ENCODE measurements at regions not wholly inside any gene's neighbourhood (a gene's known extent, or its start where the extent isn't known, plus 50 kb on each side); places are given as distances from the start of the nearest gene placed in this dataset.
"Not testable (repeated sequence)": the region's sequence is repeated elsewhere in the genome, so short reads cannot be mapped to it uniquely, and the experiment has no call there.

GRCh38 chr17:70920416-70920815 is 751.1 kb downstream of the KCNJ2 start:
- H3K4me3 Mint-ChIP-seq, result no peak overlapping the region
- no peaks in the 10 kb centered on the region for H3K36me3 Mint-ChIP-seq (ENCODE audit: low read depth)
- intact Hi-C loops (cut with DNase I, micrococcal nuclease), result no loop called here
- no peaks in the 10 kb centered on the region for H3K4me1 Mint-ChIP-seq
- ATAC-seq (no peak), DNase-seq (no peak)
- POLR2A ChIA-PET, result no interaction called here
- H3K27me3 Mint-ChIP-seq, result no peaks in the 10 kb centered on the region
- H3K9me3 Mint-ChIP-seq (ENCODE audit: low read depth), result peaks cover 16% of the 10 kb centered on the region
- CTCF ChIA-PET, result no interaction called here
- H3K27ac Mint-ChIP-seq, result no peak overlapping the region

GRCh38 chr17:70922268-70922667 is 752.9 kb downstream of the KCNJ2 start:
- Mint-ChIP-seq H3K27me3 (no peaks in the 10 kb centered on the region), H3K36me3 (ENCODE audit: low read depth) (no peaks in the 10 kb centered on the region), H3K9me3 (ENCODE audit: low read depth) (peaks cover 9% of the 10 kb centered on the region), H3K4me3 (no peak overlapping the region), H3K4me1 (no peaks in the 10 kb centered on the region), H3K27ac (no peak overlapping the region)
- CTCF ChIA-PET, result no interaction called here
- DNase-seq (no peak), ATAC-seq (no peak)
- intact Hi-C loops (cut with DNase I, micrococcal nuclease), result no loop called here
- POLR2A ChIA-PET, result interaction anchor here (0.7 kb wide), 1 partner anchor 15 kb away, joined by 3 read pairs; no protein-coding TSS in a partner anchor

GRCh38 chr17:70924776-70925175 is 755.4 kb downstream of the KCNJ2 start:
- H3K27ac Mint-ChIP-seq, result no peak overlapping the region
- H3K9me3 Mint-ChIP-seq (ENCODE audit: low read depth), result peaks cover 2% of the 10 kb centered on the region
- no peaks in the 10 kb centered on the region for H3K27me3 Mint-ChIP-seq
- ATAC-seq (no peak), DNase-seq (no peak)
- ChIA-PET CTCF (no interaction called here), POLR2A (no interaction called here)
- no peaks in the 10 kb centered on the region for H3K4me1 Mint-ChIP-seq
- H3K36me3 Mint-ChIP-seq (ENCODE audit: low read depth), result no peaks in the 10 kb centered on the region
- no peak overlapping the region for H3K4me3 Mint-ChIP-seq
- intact Hi-C loops (cut with DNase I, micrococcal nuclease), result no loop called here

GRCh38 chr17:70929226-70929625 is 759.9 kb downstream of the KCNJ2 start:
- H3K9me3 Mint-ChIP-seq (ENCODE audit: low read depth), result peaks cover 3% of the 10 kb centered on the region

GRCh38 chr17:70934231-70934630 is 764.9 kb downstream of the KCNJ2 start:
- H3K27ac Mint-ChIP-seq, result no peak overlapping the region
- peaks cover 1% of the 10 kb centered on the region for H3K9me3 Mint-ChIP-seq (ENCODE audit: low read depth)
- ChIA-PET CTCF (no interaction called here), POLR2A (no interaction called here)
- H3K4me1 Mint-ChIP-seq, result no peaks in the 10 kb centered on the region
- DNase-seq (no peak), ATAC-seq (no peak)
- intact Hi-C loops (cut with DNase I, micrococcal nuclease), result no loop called here
- no peaks in the 10 kb centered on the region for H3K36me3 Mint-ChIP-seq (ENCODE audit: low read depth)
- no peak overlapping the region for H3K4me3 Mint-ChIP-seq
- no peaks in the 10 kb centered on the region for H3K27me3 Mint-ChIP-seq

More at GRCh38 chr17:70929226-70929625, 759.9 kb downstream of the KCNJ2 start:
- no peaks in the 10 kb centered on the region for H3K27me3 Mint-ChIP-seq
- no peaks in the 10 kb centered on the region for H3K36me3 Mint-ChIP-seq (ENCODE audit: low read depth)
- H3K27ac Mint-ChIP-seq, result no peak overlapping the region
- DNase-seq (no peak), ATAC-seq (no peak)
- intact Hi-C loops (cut with DNase I, micrococcal nuclease), result no loop called here
- ChIA-PET POLR2A (no interaction called here), CTCF (no interaction called here)
- no peaks in the 10 kb centered on the region for H3K4me1 Mint-ChIP-seq
- H3K4me3 Mint-ChIP-seq, result no peak overlapping the region

DNA sequence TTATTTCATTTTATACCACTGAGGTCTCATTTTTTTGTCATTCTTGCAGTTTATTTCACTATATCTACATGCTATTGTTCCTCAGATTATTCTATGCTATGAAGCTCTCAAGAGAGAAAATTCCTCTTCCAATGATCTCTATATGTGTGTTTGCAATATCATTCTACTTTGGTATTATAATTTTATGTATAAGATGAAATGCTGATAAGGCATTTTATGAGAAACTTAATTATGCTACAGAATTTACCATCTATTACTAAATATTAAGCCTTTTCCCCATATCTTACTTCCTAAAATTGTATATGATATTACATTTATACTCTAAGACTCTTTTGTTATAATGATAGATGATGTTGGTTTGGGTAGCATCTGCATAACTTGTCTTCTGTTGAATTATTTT is 765.5 kb downstream of the KCNJ2 start:
- no peaks in the 10 kb centered on the region for H3K4me1 Mint-ChIP-seq
- intact Hi-C loops (cut with DNase I, micrococcal nuclease), result no loop called here
- ChIA-PET CTCF (no interaction called here), POLR2A (no interaction called here)
- DNase-seq, result no peak
- H3K27me3 Mint-ChIP-seq, result no peaks in the 10 kb centered on the region
- H3K9me3 Mint-ChIP-seq (ENCODE audit: low read depth), result peaks cover 1% of the 10 kb centered on the region
- no peak for ATAC-seq
- no peaks in the 10 kb centered on the region for H3K36me3 Mint-ChIP-seq (ENCODE audit: low read depth)
- no peak overlapping the region for H3K4me3 Mint-ChIP-seq
- H3K27ac Mint-ChIP-seq, result no peak overlapping the region

DNA sequence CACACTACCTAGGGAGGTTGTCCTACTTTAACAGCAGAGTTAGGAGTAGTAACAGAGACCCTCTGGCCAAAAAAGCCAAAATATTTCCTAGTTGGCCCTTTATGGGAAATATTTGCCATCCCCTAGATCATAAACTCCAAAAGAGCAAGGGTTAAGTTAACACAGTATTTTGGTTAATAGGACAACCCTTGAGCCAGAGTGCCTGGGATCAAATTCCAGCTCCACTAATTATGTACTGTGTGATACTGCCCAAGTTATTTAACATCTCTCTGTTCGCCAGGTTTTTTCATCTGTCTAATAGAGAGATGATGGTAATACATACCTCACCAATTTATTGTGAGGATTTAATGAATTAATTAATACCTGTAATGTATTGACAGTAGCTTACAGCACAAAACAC is 767.4 kb downstream of the KCNJ2 start:
- POLR2A ChIA-PET, result no interaction called here
- CTCF ChIA-PET, result interaction anchor here (1.3 kb wide), 1 partner anchor 8 kb away, joined by 3 read pairs; no protein-coding TSS in a partner anchor
- Mint-ChIP-seq H3K27me3 (no peaks in the 10 kb centered on the region), H3K9me3 (ENCODE audit: low read depth) (no peaks in the 10 kb centered on the region), H3K4me1 (no peaks in the 10 kb centered on the region), H3K27ac (no peak overlapping the region), H3K4me3 (no peak overlapping the region), H3K36me3 (ENCODE audit: low read depth) (no peaks in the 10 kb centered on the region)
- DNase-seq, result no peak
- intact Hi-C loops (cut with DNase I, micrococcal nuclease), result no loop called here
- no peak for ATAC-seq

DNA sequence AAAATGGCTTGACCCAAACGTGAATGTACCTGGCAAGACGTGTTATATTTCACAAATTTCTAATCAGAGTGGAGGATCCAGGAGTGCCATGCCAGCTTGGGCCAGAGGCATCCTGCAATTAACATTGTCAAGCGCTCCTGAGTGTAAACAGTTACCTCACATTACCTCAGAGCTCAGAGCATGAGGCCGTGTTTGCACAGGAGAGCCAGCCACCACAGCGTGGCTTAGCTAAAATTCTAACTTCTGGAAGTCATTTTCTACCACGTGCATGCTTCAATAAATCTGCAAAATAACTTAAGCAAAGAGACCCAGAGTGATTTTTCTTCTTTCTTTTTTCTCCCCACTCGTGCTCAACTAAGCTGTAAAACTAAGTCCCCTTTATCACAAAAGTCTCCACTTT is 769.0 kb downstream of the KCNJ2 start:
- CTCF ChIA-PET, result no interaction called here
- POLR2A ChIA-PET, result no interaction called here
- Mint-ChIP-seq H3K36me3 (ENCODE audit: low read depth) (no peaks in the 10 kb centered on the region), H3K27me3 (no peaks in the 10 kb centered on the region), H3K27ac (no peak overlapping the region), H3K4me1 (no peaks in the 10 kb centered on the region), H3K4me3 (no peak overlapping the region), H3K9me3 (ENCODE audit: low read depth) (peaks cover under 1% of the 10 kb centered on the region)
- intact Hi-C loops (cut with DNase I, micrococcal nuclease), result no loop called here
- ATAC-seq (no peak), DNase-seq (no peak)

DNA sequence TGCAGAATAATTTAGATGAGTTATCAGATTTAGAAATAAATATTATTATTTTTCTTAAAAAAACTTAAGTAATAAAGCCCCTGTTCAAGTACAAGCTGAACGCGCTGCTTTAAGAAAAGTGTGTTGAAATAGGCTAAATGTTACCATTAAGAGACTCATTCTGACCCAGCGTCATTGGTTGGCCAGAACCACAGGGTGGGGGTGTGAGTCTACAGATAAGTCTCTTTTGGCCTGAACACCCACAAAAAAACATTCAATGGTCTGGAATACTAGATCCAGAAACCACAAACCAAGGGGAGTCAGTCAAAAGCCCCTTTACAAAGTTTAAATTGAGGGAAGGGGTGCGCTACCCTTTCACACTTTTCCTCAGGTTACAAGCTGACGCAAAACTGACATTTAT is 776.1 kb downstream of the KCNJ2 start:
- H3K27me3 Mint-ChIP-seq, result no peaks in the 10 kb centered on the region
- ATAC-seq (no peak), DNase-seq (no peak)
- no peak overlapping the region for H3K27ac Mint-ChIP-seq
- peaks cover 19% of the 10 kb centered on the region for H3K9me3 Mint-ChIP-seq (ENCODE audit: low read depth)
- no peak overlapping the region for H3K4me3 Mint-ChIP-seq
- ChIA-PET POLR2A (no interaction called here), CTCF (interaction anchor here (1.6 kb wide), 1 partner anchor 9 kb away, joined by 3 read pairs; no protein-coding TSS in a partner anchor)
- H3K4me1 Mint-ChIP-seq, result no peaks in the 10 kb centered on the region
- no peaks in the 10 kb centered on the region for H3K36me3 Mint-ChIP-seq (ENCODE audit: low read depth)
- intact Hi-C loops (cut with DNase I, micrococcal nuclease), result no loop called here

DNA sequence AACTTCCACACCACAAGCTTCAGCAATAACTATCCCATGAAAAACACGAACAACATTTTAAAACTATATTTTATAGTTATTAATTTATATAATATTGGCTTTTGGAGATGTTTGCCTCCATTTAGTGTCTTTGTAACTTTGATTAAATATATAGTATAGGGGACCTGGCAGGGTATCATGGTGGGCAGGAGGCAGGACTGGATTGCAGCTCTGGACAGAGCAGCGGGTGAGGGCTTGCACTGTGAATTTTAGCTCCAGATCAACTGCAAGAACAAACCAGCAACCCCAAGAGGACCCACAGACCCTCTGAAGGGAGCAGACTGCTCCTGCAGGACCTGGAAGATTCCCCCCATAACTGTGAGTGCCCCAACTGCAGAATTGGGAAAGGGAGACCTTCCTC is 777.9 kb downstream of the KCNJ2 start:
- no peak for ATAC-seq
- ChIA-PET POLR2A (no interaction called here), CTCF (interaction anchor here (0.7 kb wide), 1 partner anchor 358 kb away, joined by 3 read pairs; no protein-coding TSS in a partner anchor)

GRCh38 chr17:70947636-70948565 is 778.6 kb downstream of the KCNJ2 start:
- DNase-seq (no peak), ATAC-seq (no peak)
- intact Hi-C loops (cut with DNase I, micrococcal nuclease), result no loop called here
- POLR2A ChIA-PET, result no interaction called here
- no peak overlapping the region for H3K27ac Mint-ChIP-seq
- CTCF ChIA-PET, result no interaction called here
- no peaks in the 10 kb centered on the region for H3K36me3 Mint-ChIP-seq (ENCODE audit: low read depth)
- H3K4me1 Mint-ChIP-seq, result no peaks in the 10 kb centered on the region
- peaks cover 20% of the 10 kb centered on the region for H3K9me3 Mint-ChIP-seq (ENCODE audit: low read depth)
- no peaks in the 10 kb centered on the region for H3K27me3 Mint-ChIP-seq
- H3K4me3 Mint-ChIP-seq, result no peak overlapping the region

More for the DNA sequence above, 777.9 kb downstream of the KCNJ2 start:
- intact Hi-C loops (cut with DNase I, micrococcal nuclease), result no loop called here
- Mint-ChIP-seq H3K27me3 (no peaks in the 10 kb centered on the region), H3K27ac (no peak overlapping the region), H3K9me3 (ENCODE audit: low read depth) (peaks cover 19% of the 10 kb centered on the region), H3K4me1 (no peaks in the 10 kb centered on the region), H3K4me3 (no peak overlapping the region), H3K36me3 (ENCODE audit: low read depth) (no peaks in the 10 kb centered on the region)
- no peak for DNase-seq

GRCh38 chr17:70953140-70953539 is 783.8 kb downstream of the KCNJ2 start:
- H3K27ac Mint-ChIP-seq; POLR2A ChIA-PET; CTCF ChIA-PET; H3K4me3 Mint-ChIP-seq; DNase-seq; H3K4me1 Mint-ChIP-seq; H3K36me3 Mint-ChIP-seq (ENCODE audit: low read depth); H3K27me3 Mint-ChIP-seq; intact Hi-C loops (cut with DNase I, micrococcal nuclease); ATAC-seq: not testable (repeated sequence)
- peaks cover 17% of the 10 kb centered on the region for H3K9me3 Mint-ChIP-seq (ENCODE audit: low read depth)
